SU-DHL-6 (cell line): ENCODE measurements at regions not wholly inside any gene's neighbourhood (a gene's known extent, or its start where the extent isn't known, plus 50 kb on each side); places are given as distances from the start of the nearest gene placed in this dataset.

Source experiments
- EZH2phosphoT487 ChIP-seq: fragments of 200-600 bp; sonication (generic), shearing (Covaris generic); conservative IDR thresholded peaks from 2 replicates; pipeline ENCODE4 v1.6.1; 2018; ENCODE audit warnings: mild to moderate bottlenecking, antibody characterized with exemption, low read length, moderate library complexity, mixed read lengths
- TF ChIP-seq, protein P1 (sequence below): fragments of 200-600 bp; sonication (generic); IDR thresholded peaks from one replicate; pipeline ENCODE4 v1.5.1; 2017; ENCODE audit warnings: antibody characterized with exemption, mild to moderate bottlenecking, low read length, moderate library complexity; ENCODE audit not compliant: insufficient read depth, poor library complexity, severe bottlenecking

DNA sequence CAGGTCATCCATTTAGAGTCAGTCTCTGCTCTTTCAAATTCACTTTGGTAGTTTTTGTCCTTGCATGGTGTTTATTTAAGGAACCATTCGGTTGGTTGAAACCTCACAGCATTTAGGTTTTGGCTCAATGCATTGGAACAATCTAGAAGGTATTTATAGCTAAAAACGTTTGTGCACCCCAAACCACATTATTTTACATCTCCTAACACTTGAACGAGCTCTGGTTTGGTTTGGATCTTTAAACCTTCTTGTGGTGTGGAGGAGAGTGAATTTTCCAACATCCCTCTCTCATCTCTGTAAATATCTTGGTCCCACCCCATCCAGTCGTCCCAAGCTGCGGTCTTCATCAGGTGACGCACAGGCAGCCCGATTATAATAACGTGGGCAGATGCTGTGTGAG lies 287.9 kb downstream of the LPIN1 start:
- TF ChIP-seq, protein P1, sequence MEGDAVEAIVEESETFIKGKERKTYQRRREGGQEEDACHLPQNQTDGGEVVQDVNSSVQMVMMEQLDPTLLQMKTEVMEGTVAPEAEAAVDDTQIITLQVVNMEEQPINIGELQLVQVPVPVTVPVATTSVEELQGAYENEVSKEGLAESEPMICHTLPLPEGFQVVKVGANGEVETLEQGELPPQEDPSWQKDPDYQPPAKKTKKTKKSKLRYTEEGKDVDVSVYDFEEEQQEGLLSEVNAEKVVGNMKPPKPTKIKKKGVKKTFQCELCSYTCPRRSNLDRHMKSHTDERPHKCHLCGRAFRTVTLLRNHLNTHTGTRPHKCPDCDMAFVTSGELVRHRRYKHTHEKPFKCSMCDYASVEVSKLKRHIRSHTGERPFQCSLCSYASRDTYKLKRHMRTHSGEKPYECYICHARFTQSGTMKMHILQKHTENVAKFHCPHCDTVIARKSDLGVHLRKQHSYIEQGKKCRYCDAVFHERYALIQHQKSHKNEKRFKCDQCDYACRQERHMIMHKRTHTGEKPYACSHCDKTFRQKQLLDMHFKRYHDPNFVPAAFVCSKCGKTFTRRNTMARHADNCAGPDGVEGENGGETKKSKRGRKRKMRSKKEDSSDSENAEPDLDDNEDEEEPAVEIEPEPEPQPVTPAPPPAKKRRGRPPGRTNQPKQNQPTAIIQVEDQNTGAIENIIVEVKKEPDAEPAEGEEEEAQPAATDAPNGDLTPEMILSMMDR = no peak
- TF ChIP-seq EZH2phosphoT487 = no peak
